CD4-positive, alpha-beta T cell (primary cell): ENCODE measurements at regions not wholly inside any gene's neighbourhood (a gene's known extent, or its start where the extent isn't known, plus 50 kb on each side); places are given as distances from the start of the nearest gene placed in this dataset.
"Not testable (repeated sequence)": the region's sequence is repeated elsewhere in the genome, so short reads cannot be mapped to it uniquely, and the experiment has no call there.

Experiments used
- ATAC-seq: fragments of 200-7000 bp; cut with Tn5 transposase; one replicate; pipeline ENCODE4 v1.10.0; 2022; ENCODE audit warnings: mild to moderate bottlenecking; ENCODE audit not compliant: poor library complexity
- CTCF ChIA-PET: fragments of 350-600 bp; sonication (Branson Sonifier 250); formaldehyde crosslinking; loops from one replicate; lab custom pipeline; 2021; ENCODE audit warnings: antibody characterized with exemption, inconsistent platforms; lab: Charles Lee
- POLR2A ChIA-PET: fragments of 350-600 bp; sonication (Branson Sonifier 250); formaldehyde crosslinking; loops from one replicate; lab custom pipeline; 2021; ENCODE audit warnings: antibody characterized with exemption, inconsistent platforms; lab: Charles Lee
- DNase-seq, 14 experiments: peaks; one replicate each; pipeline ENCODE4 v3.0.0-alpha.2; 2013 to 2020; ENCODE audit warnings: mixed read lengths in 2 of 14
- H3K27ac ChIP-seq, 2 donors: one replicate each; pipeline versions ENCODE4 v1.5.1 to v1.7.0; 2013; ENCODE audit warnings: low read length in 2 of 2, low read depth in 1 of 2, mild to moderate bottlenecking in 1 of 2
- H3K27me3 ChIP-seq, 2 experiments: 1 replicate in 1 of 2; 2 replicates in 1 of 2; pipeline versions ENCODE4 v1.6.1 to v1.7.0; 2013; ENCODE audit warnings: low read length in 2 of 2, control low read depth in 1 of 2, mild to moderate bottlenecking in 1 of 2, moderate library complexity in 1 of 2; ENCODE audit not compliant: insufficient read depth in 2 of 2, control insufficient read depth in 1 of 2
- H3K36me3 ChIP-seq: one replicate; pipeline ENCODE4 v1.6.1; 2013; ENCODE audit warnings: low read length, control low read depth; ENCODE audit not compliant: insufficient read depth
- H3K4me1 ChIP-seq: one replicate; pipeline ENCODE4 v1.6.1; 2013; ENCODE audit warnings: low read length, control low read depth; ENCODE audit not compliant: insufficient read depth
- H3K4me3 ChIP-seq: one replicate; pipeline ENCODE4 v1.5.1; 2013; ENCODE audit warnings: mild to moderate bottlenecking, low read length, moderate library complexity
- H3K9me3 ChIP-seq, 2 experiments: 1 replicate in 1 of 2; 2 replicates in 1 of 2; pipeline versions ENCODE4 v1.6.1 to v1.7.0; 2013; ENCODE audit warnings: low read length in 2 of 2, mild to moderate bottlenecking in 2 of 2, control low read depth in 1 of 2, moderate library complexity in 1 of 2; ENCODE audit not compliant: control insufficient read depth in 1 of 2, insufficient read depth in 1 of 2
- H3K27ac Mint-ChIP-seq: one replicate; pipeline ENCODE4 v1.8.0; 2020; ENCODE audit warnings: mixed read lengths
- H3K27me3 Mint-ChIP-seq: one replicate; pipeline ENCODE4 v1.8.0; 2021; ENCODE audit warnings: mixed read lengths
- H3K36me3 Mint-ChIP-seq: one replicate; pipeline ENCODE4 v1.8.0; 2021; ENCODE audit warnings: low read depth, mixed read lengths
- H3K4me1 Mint-ChIP-seq: one replicate; pipeline ENCODE4 v1.8.0; 2021; ENCODE audit warnings: low read depth, mixed read lengths
- H3K4me3 Mint-ChIP-seq: one replicate; pipeline ENCODE4 v1.8.0; 2020; ENCODE audit warnings: mild to moderate bottlenecking, mixed read lengths
- H3K9me3 Mint-ChIP-seq: one replicate; pipeline ENCODE4 v1.8.0; 2020; ENCODE audit warnings: mixed read lengths
- CTCF ChIP-seq: fragments of 200-600 bp; IDR thresholded peaks from one replicate; pipeline ENCODE4 v1.8.0; 2022; ENCODE audit warnings: antibody characterized with exemption, mild to moderate bottlenecking
- intact Hi-C, 2 experiments: fragments of 100-400 bp; cut with DNase I in 1 of 2; cut with micrococcal nuclease in 1 of 2; formaldehyde crosslinking; loops; one replicate each; pipeline versions ENCODE4 v1.15.1 to v1.9.0; 2023 to 2025; cut with DNase I, micrococcal nuclease

- POLR2A ChIA-PET, result no interaction called here
- no peaks in the 10 kb centered on the region for H3K9me3 Mint-ChIP-seq
- H3K27ac Mint-ChIP-seq, result no peak overlapping the region
- ATAC-seq (no peak), DNase-seq (no peak)
- H3K4me3 ChIP-seq, result no peak overlapping the region
- H3K27ac ChIP-seq, result no peak overlapping the region
- intact Hi-C loops, result no loop called here
- no peaks in the 10 kb centered on the region for H3K36me3 Mint-ChIP-seq
- H3K4me1 ChIP-seq, result no peaks in the 10 kb centered on the region
- no peak overlapping the region for H3K4me3 Mint-ChIP-seq
- no peaks in the 10 kb centered on the region for H3K27me3 Mint-ChIP-seq
- no peaks in the 10 kb centered on the region for H3K9me3 ChIP-seq
- no peaks in the 10 kb centered on the region for H3K36me3 ChIP-seq
- H3K27me3 ChIP-seq, result no peaks in the 10 kb centered on the region
- H3K4me1 Mint-ChIP-seq, result no peaks in the 10 kb centered on the region
- no peak for TF ChIP-seq CTCF
- CTCF ChIA-PET, result no interaction called here
Observed at GRCh38 chr6:150516199-150516598, 83.5 kb upstream of the PLEKHG1 start.

DNA sequence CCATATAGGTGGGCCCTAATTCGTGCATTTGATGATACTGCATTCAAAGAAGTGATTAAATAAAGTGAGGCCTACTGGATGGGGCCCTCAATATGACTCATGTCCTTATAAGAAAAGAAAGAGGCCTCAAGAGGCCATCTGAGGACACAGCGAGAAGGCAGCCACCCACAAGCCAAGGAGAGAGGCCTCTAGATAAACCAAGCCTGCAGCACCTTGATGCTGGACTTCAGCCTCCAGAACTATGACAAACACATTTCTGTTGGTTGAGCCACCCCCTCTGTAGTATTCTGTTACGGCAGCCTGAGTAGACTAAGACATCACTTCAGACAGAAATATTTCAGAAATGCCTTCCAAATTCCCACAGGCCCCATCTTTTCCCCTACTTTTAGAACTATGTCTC, 82.5 kb upstream of the PLEKHG1 start:
- CTCF ChIA-PET, result no interaction called here
- intact Hi-C loops, result no loop called here

GRCh38 chr6:150521482-150521881, 78.2 kb upstream of the PLEKHG1 start:
- H3K4me1 Mint-ChIP-seq, result no peaks in the 10 kb centered on the region
- H3K27ac ChIP-seq, result no peak overlapping the region
- no peak for ATAC-seq
- POLR2A ChIA-PET, result interaction anchor here (0.7 kb wide), 1 partner anchor 30 kb away, joined by 3 read pairs; no protein-coding TSS in a partner anchor
- H3K27ac Mint-ChIP-seq, result no peak overlapping the region
- no peaks in the 10 kb centered on the region for H3K9me3 ChIP-seq
- H3K27me3 Mint-ChIP-seq, result no peaks in the 10 kb centered on the region
- intact Hi-C loops, result no loop called here
- H3K4me1 ChIP-seq, result no peaks in the 10 kb centered on the region
- H3K4me3 ChIP-seq, result no peak overlapping the region
- CTCF ChIA-PET, result no interaction called here
- H3K36me3 ChIP-seq, result no peaks in the 10 kb centered on the region
- H3K9me3 Mint-ChIP-seq, result no peaks in the 10 kb centered on the region
- no peak for TF ChIP-seq CTCF
- no peaks in the 10 kb centered on the region for H3K27me3 ChIP-seq
- DNase-seq, result no peak
- H3K36me3 Mint-ChIP-seq, result no peaks in the 10 kb centered on the region
- no peak overlapping the region for H3K4me3 Mint-ChIP-seq

More for the DNA sequence above, 82.5 kb upstream of the PLEKHG1 start:
- no peaks in the 10 kb centered on the region for H3K36me3 Mint-ChIP-seq
- POLR2A ChIA-PET, result no interaction called here
- H3K27me3 Mint-ChIP-seq, result no peaks in the 10 kb centered on the region
- no peaks in the 10 kb centered on the region for H3K27me3 ChIP-seq
- no peak overlapping the region for H3K4me3 ChIP-seq
- no peak overlapping the region for H3K27ac Mint-ChIP-seq
- no peaks in the 10 kb centered on the region for H3K36me3 ChIP-seq
- H3K9me3 ChIP-seq, result no peaks in the 10 kb centered on the region
- no peak for ATAC-seq
- no peak overlapping the region for H3K27ac ChIP-seq
- TF ChIP-seq CTCF, result no peak
- H3K4me3 Mint-ChIP-seq, result no peak overlapping the region
- no peaks in the 10 kb centered on the region for H3K4me1 ChIP-seq
- DNase-seq, result no peak
- no peaks in the 10 kb centered on the region for H3K4me1 Mint-ChIP-seq
- no peaks in the 10 kb centered on the region for H3K9me3 Mint-ChIP-seq

GRCh38 chr6:150523216-150523615, 76.5 kb upstream of the PLEKHG1 start:
- H3K36me3 Mint-ChIP-seq, H3K9me3 Mint-ChIP-seq, H3K27ac ChIP-seq, intact Hi-C loops, ATAC-seq, H3K4me3 Mint-ChIP-seq, H3K4me3 ChIP-seq, CTCF ChIA-PET, DNase-seq, H3K27me3 ChIP-seq, H3K9me3 ChIP-seq, H3K27ac Mint-ChIP-seq, H3K27me3 Mint-ChIP-seq, H3K36me3 ChIP-seq, H3K4me1 ChIP-seq, POLR2A ChIA-PET, H3K4me1 Mint-ChIP-seq: not testable (repeated sequence)
